ENCODE measurements at regions not wholly inside any gene's neighbourhood (a gene's known extent, or its start where the extent isn't known, plus 50 kb on each side); places are given as distances from the start of the nearest gene placed in this dataset.

DNA sequence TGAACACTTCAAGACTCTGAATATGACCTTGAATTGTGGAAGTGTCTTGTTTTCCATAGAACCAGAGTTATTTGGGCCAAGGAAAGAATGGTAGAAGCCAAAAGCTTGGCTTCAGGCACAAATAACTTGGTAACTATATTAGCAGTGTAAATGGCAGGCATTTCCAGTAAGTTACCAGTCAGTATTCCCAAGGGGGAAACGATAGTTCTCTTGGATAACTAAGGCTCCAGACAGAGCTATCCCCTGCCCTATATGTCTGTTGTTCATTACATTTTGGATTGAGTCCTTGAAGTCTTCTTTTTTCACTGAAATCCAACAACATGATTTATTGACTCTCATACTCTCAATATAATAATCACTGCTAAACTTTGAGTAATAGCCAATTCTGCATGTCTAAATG, 364.1 kb downstream of the MAGEB5 start:
- H3K4me1 Mint-ChIP-seq, result no peaks in the 10 kb centered on the region
- Histone ChIP-seq H3K4me3 (no peak overlapping the region), H2AFZ (replicated peaks) (no peak overlapping the region), H4K20me1 (ENCODE audit: low read depth) (no peaks in the 10 kb centered on the region), H3K27ac (no peak overlapping the region), H3K4me1 (no peaks in the 10 kb centered on the region), H3K36me3 (no peaks in the 10 kb centered on the region), H3K9ac (no peak overlapping the region), H3K4me2 (no peak overlapping the region), H3K9me3 (ENCODE audit: low read depth) (peaks cover 3% of the 10 kb centered on the region), H3F3A (ENCODE audit: low read depth) (no peaks in the 10 kb centered on the region), H3K27me3 (no peaks in the 10 kb centered on the region), H3K79me2 (ENCODE audit: low read depth) (no peaks in the 10 kb centered on the region)
- H3K9me3 Mint-ChIP-seq, result peaks cover 2% of the 10 kb centered on the region
- DNase-seq (ENCODE audit: low spot score), result no peak
- no peak overlapping the region for H3K4me3 Mint-ChIP-seq
- no peaks in the 10 kb centered on the region for H3K36me3 Mint-ChIP-seq
- TF ChIP-seq EZH2phosphoT487 (IDR thresholded peaks at IDR 0.05) (no peak), EZH2 (IDR thresholded peaks at IDR 0.05) (no peak)
- TF ChIP-seq, protein P1, sequence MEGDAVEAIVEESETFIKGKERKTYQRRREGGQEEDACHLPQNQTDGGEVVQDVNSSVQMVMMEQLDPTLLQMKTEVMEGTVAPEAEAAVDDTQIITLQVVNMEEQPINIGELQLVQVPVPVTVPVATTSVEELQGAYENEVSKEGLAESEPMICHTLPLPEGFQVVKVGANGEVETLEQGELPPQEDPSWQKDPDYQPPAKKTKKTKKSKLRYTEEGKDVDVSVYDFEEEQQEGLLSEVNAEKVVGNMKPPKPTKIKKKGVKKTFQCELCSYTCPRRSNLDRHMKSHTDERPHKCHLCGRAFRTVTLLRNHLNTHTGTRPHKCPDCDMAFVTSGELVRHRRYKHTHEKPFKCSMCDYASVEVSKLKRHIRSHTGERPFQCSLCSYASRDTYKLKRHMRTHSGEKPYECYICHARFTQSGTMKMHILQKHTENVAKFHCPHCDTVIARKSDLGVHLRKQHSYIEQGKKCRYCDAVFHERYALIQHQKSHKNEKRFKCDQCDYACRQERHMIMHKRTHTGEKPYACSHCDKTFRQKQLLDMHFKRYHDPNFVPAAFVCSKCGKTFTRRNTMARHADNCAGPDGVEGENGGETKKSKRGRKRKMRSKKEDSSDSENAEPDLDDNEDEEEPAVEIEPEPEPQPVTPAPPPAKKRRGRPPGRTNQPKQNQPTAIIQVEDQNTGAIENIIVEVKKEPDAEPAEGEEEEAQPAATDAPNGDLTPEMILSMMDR (IDR thresholded peaks at IDR 0.05), result no peak
- H3K27ac Mint-ChIP-seq, result no peak overlapping the region
- peaks cover 2% of the 10 kb centered on the region for H3K27me3 Mint-ChIP-seq (ENCODE audit: insufficient read depth, low read depth)

DNA sequence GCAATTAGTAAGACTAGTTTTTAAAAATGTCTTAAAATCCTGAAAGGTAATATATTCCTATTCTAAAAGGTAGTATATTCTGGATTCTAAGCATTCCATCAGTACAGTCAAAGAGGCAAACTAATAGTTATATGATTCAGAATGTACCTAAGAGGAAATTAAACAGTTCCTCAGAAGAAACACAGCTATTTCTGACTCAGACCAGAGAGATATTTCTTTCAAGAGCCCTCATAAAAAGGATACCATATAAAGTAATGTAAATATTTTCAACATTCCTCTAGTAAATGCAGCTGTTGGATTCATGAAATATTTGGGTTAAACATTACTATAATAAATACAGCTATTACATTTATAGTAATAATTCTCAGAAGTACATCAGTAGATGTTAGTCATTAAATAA, 358.3 kb downstream of the MAGEB5 start:
- no peaks in the 10 kb centered on the region for H3F3A ChIP-seq (ENCODE audit: low read depth)
- no peak overlapping the region for H3K4me3 Mint-ChIP-seq
- H3K27me3 Mint-ChIP-seq (ENCODE audit: insufficient read depth, low read depth), result no peaks in the 10 kb centered on the region

DNA sequence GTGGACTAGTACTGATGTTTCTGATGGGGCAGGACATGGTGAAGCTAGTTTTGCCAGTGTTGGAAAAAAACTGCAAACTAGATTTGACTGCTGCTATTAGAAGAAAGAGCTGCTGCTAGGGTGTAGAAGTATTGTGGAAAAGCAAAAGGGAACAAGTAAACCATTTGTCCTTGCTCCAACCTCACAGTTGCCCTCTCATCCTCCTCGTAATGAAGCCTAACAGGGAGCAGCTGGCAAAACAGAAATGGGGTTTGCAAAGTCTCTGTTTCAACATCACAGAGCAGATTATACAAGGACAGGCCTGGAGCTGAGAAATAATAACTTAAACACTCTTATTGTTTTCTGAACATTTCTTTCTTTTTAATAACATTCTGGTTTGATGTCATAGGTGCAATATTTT, 346.2 kb downstream of the MAGEB5 start:
- no peaks in the 10 kb centered on the region for H3K4me1 Mint-ChIP-seq
- H3K9ac ChIP-seq, result no peak overlapping the region
- no peaks in the 10 kb centered on the region for H3K27me3 Mint-ChIP-seq (ENCODE audit: insufficient read depth, low read depth)

More for the DNA sequence above, 358.3 kb downstream of the MAGEB5 start:
- no peaks in the 10 kb centered on the region for H3K36me3 ChIP-seq
- no peak for TF ChIP-seq EZH2 (IDR thresholded peaks at IDR 0.05)
- TF ChIP-seq, protein P1 (IDR thresholded peaks at IDR 0.05), result no peak
- TF ChIP-seq EZH2phosphoT487 (IDR thresholded peaks at IDR 0.05), result no peak
- H2AFZ ChIP-seq (replicated peaks), result no peak overlapping the region
- H3K27ac Mint-ChIP-seq, result no peak overlapping the region
- DNase-seq (ENCODE audit: low spot score), result no peak
- H3K79me2 ChIP-seq (ENCODE audit: low read depth), result no peaks in the 10 kb centered on the region
- H3K4me1 Mint-ChIP-seq, result no peaks in the 10 kb centered on the region
- H3K9me3 Mint-ChIP-seq, result peaks cover 2% of the 10 kb centered on the region
- H3K4me3 ChIP-seq, result no peak overlapping the region
- peaks cover 5% of the 10 kb centered on the region for H3K9me3 ChIP-seq (ENCODE audit: low read depth)
- no peaks in the 10 kb centered on the region for H3K27me3 ChIP-seq
- no peaks in the 10 kb centered on the region for H3K4me1 ChIP-seq
- H3K9ac ChIP-seq, result no peak overlapping the region
- no peak overlapping the region for H3K4me2 ChIP-seq
- H4K20me1 ChIP-seq (ENCODE audit: low read depth), result no peaks in the 10 kb centered on the region
- no peaks in the 10 kb centered on the region for H3K36me3 Mint-ChIP-seq
- no peak overlapping the region for H3K27ac ChIP-seq

More for the DNA sequence above, 346.2 kb downstream of the MAGEB5 start:
- no peak overlapping the region for H3K27ac Mint-ChIP-seq
- Histone ChIP-seq H3K79me2 (ENCODE audit: low read depth) (no peaks in the 10 kb centered on the region), H3K9me3 (ENCODE audit: low read depth) (no peaks in the 10 kb centered on the region), H3K4me1 (no peaks in the 10 kb centered on the region), H3K36me3 (no peaks in the 10 kb centered on the region), H3K4me2 (no peak overlapping the region), H3K27me3 (no peaks in the 10 kb centered on the region), H3F3A (ENCODE audit: low read depth) (no peaks in the 10 kb centered on the region), H4K20me1 (ENCODE audit: low read depth) (no peaks in the 10 kb centered on the region), H3K4me3 (no peak overlapping the region), H2AFZ (replicated peaks) (no peak overlapping the region), H3K27ac (no peak overlapping the region)
- H3K4me3 Mint-ChIP-seq, result no peak overlapping the region
- H3K9me3 Mint-ChIP-seq, result no peaks in the 10 kb centered on the region
- no peak for DNase-seq (ENCODE audit: low spot score)
- no peaks in the 10 kb centered on the region for H3K36me3 Mint-ChIP-seq
- TF ChIP-seq EZH2 (IDR thresholded peaks at IDR 0.05) (no peak), EZH2phosphoT487 (IDR thresholded peaks at IDR 0.05) (no peak)
- TF ChIP-seq, protein P1 (IDR thresholded peaks at IDR 0.05), result no peak

Data from neural progenitor cell (in vitro differentiated cells).